Lower leg skin (tissue), 4 donors: ENCODE measurements at regions not wholly inside any gene's neighbourhood (a gene's known extent, or its start where the extent isn't known, plus 50 kb on each side); places are given as distances from the start of the nearest gene placed in this dataset.

Experiments
- DNase-seq, 2 donors: peaks; one replicate each; pipeline ENCODE4 v3.0.0-alpha.2; 2019; ENCODE audit warnings: low spot score in 2 of 2
- H3K4me3 ChIP-seq: fragments of 200-600 bp; sonication (generic); 2 replicates; pipeline ENCODE4 v1.5.1; 2017; ENCODE audit warnings: mild to moderate bottlenecking, low read depth; ENCODE audit not compliant: poor library complexity, severe bottlenecking
- CTCF ChIP-seq, 3 donors: fragments of 450-650 bp; IDR thresholded peaks; one replicate each; pipeline ENCODE4 v1.5.1; 2016; ENCODE audit warnings: antibody characterized with exemption in 3 of 3, mild to moderate bottlenecking in 3 of 3, moderate library complexity in 2 of 3
- POLR2A ChIP-seq, 2 donors: fragments of 450-650 bp; IDR thresholded peaks; one replicate each; pipeline ENCODE4 v1.6.1; 2016 to 2017; ENCODE audit warnings: antibody characterized with exemption in 2 of 2, mild to moderate bottlenecking in 1 of 2, moderate library complexity in 1 of 2
- WGBS, 2 donors: methylation state at CpG; one replicate each; pipeline ENCODE4 v1.1.5; 2018; 5-methylcytosine and 5-hydroxymethylcytosine counted together
- intact Hi-C: fragments of 100-400 bp; cut with DNase I; formaldehyde crosslinking; loops from one replicate; pipeline ENCODE4 v1.15.0; 2023; ENCODE audit warnings: low total_unique reads

GRCh38 chr13:40458720-40458990, 207.8 kb downstream of the FOXO1 start:
- intact Hi-C loops: no loop called here
- H3K4me3 ChIP-seq: no peak overlapping the region
- TF ChIP-seq CTCF (IDR thresholded peaks at IDR 0.05) (no peak), POLR2A (IDR thresholded peaks at IDR 0.05) (no peak)
- 90 to 91% methylated on average over 7 of the region's 7 CpGs for WGBS, 2 donors
- no peak for DNase-seq

DNA sequence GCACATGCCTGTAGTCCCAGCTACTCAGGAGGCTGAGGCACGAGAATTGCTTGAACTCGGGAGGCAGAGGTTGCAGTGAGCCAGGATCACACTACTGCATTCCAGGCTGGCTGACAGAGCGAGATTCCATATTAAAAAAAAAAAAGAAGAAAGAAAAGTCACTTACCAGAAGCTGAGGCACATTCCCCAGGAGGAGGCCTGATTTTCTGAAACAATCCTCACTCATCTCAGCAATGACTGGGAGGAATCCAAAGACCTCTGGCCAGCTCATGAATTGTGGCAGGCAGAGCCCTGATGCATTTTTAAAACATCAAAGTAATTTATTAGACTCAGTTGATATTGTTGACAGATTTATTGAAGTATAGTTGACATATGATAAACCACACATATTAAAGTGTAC, 206.3 kb downstream of the FOXO1 start:
- no peak overlapping the region for H3K4me3 ChIP-seq
- no peak for TF ChIP-seq POLR2A (IDR thresholded peaks at IDR 0.05)
- no peak for TF ChIP-seq CTCF (IDR thresholded peaks at IDR 0.05)
- WGBS, 2 donors: 57 to 85% methylated on average over 3 of the region's 3 CpGs
- no peak for DNase-seq
- intact Hi-C loops: no loop called here

DNA sequence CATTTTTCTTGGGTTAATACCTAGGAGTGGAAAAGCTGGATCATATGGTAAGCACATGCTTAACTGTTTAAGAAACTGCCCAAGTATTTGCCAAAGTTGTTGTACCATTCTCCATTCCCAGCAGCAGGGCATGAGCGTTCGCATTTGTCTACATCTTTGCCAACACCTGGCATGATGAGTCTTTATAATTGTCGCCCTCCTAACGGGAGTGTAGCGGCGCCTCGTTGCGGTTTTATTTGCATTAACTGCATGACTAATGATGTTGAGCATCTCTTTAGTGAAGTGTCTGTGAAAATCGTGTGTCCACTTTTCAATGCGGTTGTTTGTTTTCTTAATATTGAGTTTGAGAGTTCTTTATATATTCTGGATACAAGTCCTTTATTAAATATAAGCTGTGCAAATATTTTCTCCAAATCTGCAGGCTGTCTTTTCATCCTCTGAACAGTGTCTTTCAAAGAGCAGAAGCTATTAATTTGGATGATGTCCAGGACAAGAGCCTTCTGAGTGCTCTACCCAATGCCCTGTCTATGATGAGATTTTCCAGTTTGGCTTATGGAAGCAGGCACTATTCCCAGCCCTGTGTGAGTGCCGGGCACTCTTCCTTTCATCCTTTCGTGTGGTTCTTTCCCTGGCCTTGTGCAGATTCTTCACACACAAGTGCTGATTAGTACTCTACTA, 202.0 kb downstream of the FOXO1 start:
- H3K4me3 ChIP-seq: no peak overlapping the region
- DNase-seq: no peak
- TF ChIP-seq CTCF (IDR thresholded peaks at IDR 0.05) (no peak), POLR2A (IDR thresholded peaks at IDR 0.05) (no peak)
- 79 to 81% methylated on average over 12 of the region's 12 CpGs for WGBS, 2 donors
- intact Hi-C loops: no loop called here

- WGBS, 2 donors: 90 to 100% methylated on average over 3 of the region's 3 CpGs
- no peak for DNase-seq
- intact Hi-C loops: no loop called here
- H3K4me3 ChIP-seq: no peak overlapping the region
- TF ChIP-seq CTCF (IDR thresholded peaks at IDR 0.05) (no peak), POLR2A (IDR thresholded peaks at IDR 0.05) (no peak)
Observed at GRCh38 chr13:40465015-40465390, 201.4 kb downstream of the FOXO1 start.

- TF ChIP-seq CTCF (IDR thresholded peaks at IDR 0.05): no peak
- no peak for TF ChIP-seq POLR2A (IDR thresholded peaks at IDR 0.05)
- H3K4me3 ChIP-seq: no peak overlapping the region
- peak in 1 of 2 donors; percentile 31 for DNase-seq
- intact Hi-C loops: no loop called here
- WGBS, 2 donors: 95 to 99% methylated on average over 5 to 6 of the region's 6 CpGs
Observed at GRCh38 chr13:40466272-40466671, 200.2 kb downstream of the FOXO1 start.

DNA sequence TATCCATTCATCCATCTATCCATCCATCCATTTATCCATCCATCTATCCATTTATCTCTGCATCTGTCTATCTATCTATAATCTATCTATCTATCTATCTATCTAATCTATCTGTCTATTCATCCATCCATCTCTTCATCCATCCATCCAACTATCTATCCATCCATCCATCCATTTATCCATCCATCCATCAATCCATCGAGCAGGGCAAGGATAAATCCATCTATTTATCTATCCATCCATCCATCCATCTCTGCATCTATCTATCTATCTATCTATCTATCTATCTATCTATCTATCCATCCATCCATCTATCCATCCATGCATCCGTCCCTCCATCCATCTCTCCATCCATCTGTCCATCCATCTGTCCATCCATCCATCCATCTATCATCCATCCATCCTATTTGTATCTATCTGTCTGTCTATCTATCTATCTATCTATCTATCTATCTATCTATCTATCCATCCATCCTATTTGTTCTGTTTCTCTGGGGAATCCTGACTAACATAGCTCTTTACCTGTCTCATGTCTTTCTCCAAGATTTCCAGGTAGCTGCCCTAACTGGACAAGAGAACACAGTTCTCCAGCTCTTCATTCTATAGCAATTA, 198.1 kb downstream of the FOXO1 start:
- no peak for DNase-seq
- no peak overlapping the region for H3K4me3 ChIP-seq
- TF ChIP-seq POLR2A (IDR thresholded peaks at IDR 0.05): no peak
- no peak for TF ChIP-seq CTCF (IDR thresholded peaks at IDR 0.05)
- intact Hi-C loops: no loop called here
- 91 to 98% methylated on average over 2 of the region's 2 CpGs for WGBS, 2 donors
